OCI-LY7 (cell line): ENCODE measurements at regions not wholly inside any gene's neighbourhood (a gene's known extent, or its start where the extent isn't known, plus 50 kb on each side); places are given as distances from the start of the nearest gene placed in this dataset.

Experiments used
- BruUV-seq: library from RNA; stranded (reverse); fragments of 400-500 nt; replicated peaks from 2 replicates; lab custom pipeline; 2021; lab: Mats Ljungman, UMichigan
- CTCF ChIA-PET: fragments of 300-600 bp; sonication (Branson Sonifier 250); formaldehyde crosslinking; loops from one replicate; lab custom pipeline; 2022; ENCODE audit warnings: antibody characterized with exemption; ENCODE audit not compliant: unreplicated experiment; lab: Charles Lee
- POLR2A ChIA-PET: fragments of 300-600 bp; sonication (Branson Sonifier 250); formaldehyde crosslinking; loops from one replicate; lab custom pipeline; 2022; ENCODE audit warnings: antibody characterized with exemption; lab: Charles Lee
- DNase-seq: peaks from one replicate; pipeline ENCODE4 v3.0.0-alpha.2; 2015; ENCODE audit warnings: low spot score
- H2AFZ ChIP-seq: fragments of 200-600 bp; sonication (generic), shearing (Covaris generic); 2 replicates; pipeline ENCODE4 v1.6.1; 2014; ENCODE audit warnings: mild to moderate bottlenecking, antibody characterized with exemption, low read length, moderate library complexity
- H3K27ac ChIP-seq: fragments of 200-600 bp; sonication (generic); 2 replicates; pipeline ENCODE4 v1.5.1; 2014; ENCODE audit warnings: mixed run types, low read depth, mild to moderate bottlenecking, moderate library complexity, low read length, inconsistent platforms; ENCODE audit not compliant: poor library complexity, severe bottlenecking
- H3K36me3 ChIP-seq: fragments of 200-600 bp; sonication (generic); 2 replicates; pipeline ENCODE4 v1.6.1; 2014; ENCODE audit warnings: mild to moderate bottlenecking, antibody characterized with exemption, low read length, moderate library complexity, mixed read lengths; ENCODE audit not compliant: insufficient read depth
- H3K4me1 ChIP-seq: fragments of 200-600 bp; sonication (generic); 2 replicates; pipeline ENCODE4 v1.5.1; 2014; ENCODE audit warnings: mild to moderate bottlenecking, low read length; ENCODE audit not compliant: insufficient read depth, poor library complexity, severe bottlenecking
- H3K4me2 ChIP-seq: fragments of 200-600 bp; sonication (generic); 2 replicates; pipeline ENCODE4 v1.6.1; 2014; ENCODE audit warnings: mild to moderate bottlenecking, low read length
- H3K4me3 ChIP-seq: fragments of 200-600 bp; sonication (generic); 2 replicates; pipeline ENCODE4 v1.5.1; 2014; ENCODE audit warnings: mild to moderate bottlenecking, low read depth, low read length; ENCODE audit not compliant: poor library complexity, severe bottlenecking
- H3K79me2 ChIP-seq: fragments of 200-600 bp; sonication (generic); 2 replicates; pipeline ENCODE4 v1.6.1; 2016; ENCODE audit warnings: low read depth, mild to moderate bottlenecking, low read length, moderate library complexity, mixed read lengths; ENCODE audit not compliant: insufficient read depth
- H3K9me2 ChIP-seq: fragments of 200-600 bp; sonication (generic); 2 replicates; pipeline ENCODE4 v1.6.1; 2016; ENCODE audit warnings: mild to moderate bottlenecking, low read length, mixed read lengths; ENCODE audit not compliant: insufficient read depth
- H3K9me3 ChIP-seq: fragments of 200-600 bp; sonication (generic); 2 replicates; pipeline ENCODE4 v1.6.1; 2014; ENCODE audit warnings: mild to moderate bottlenecking, mixed run types, low read length, mixed read lengths
- H4K20me1 ChIP-seq: fragments of 200-600 bp; sonication (generic); 2 replicates; pipeline ENCODE4 v1.6.1; 2014; ENCODE audit warnings: mild to moderate bottlenecking, antibody characterized with exemption, low read length, moderate library complexity, mixed read lengths; ENCODE audit not compliant: insufficient read depth
- EZH2phosphoT487 ChIP-seq: fragments of 200-600 bp; sonication (generic); IDR thresholded peaks from 2 replicates; pipeline ENCODE4 v1.6.1; 2018; ENCODE audit warnings: low read depth, borderline replicate concordance, mild to moderate bottlenecking, mixed run types, antibody characterized with exemption, low read length, moderate library complexity, mixed read lengths
- intact Hi-C: fragments of 100-400 bp; cut with micrococcal nuclease; formaldehyde crosslinking; loops from one replicate; pipeline ENCODE4 v1.10.0; 2022; ENCODE audit not compliant: unreplicated experiment
- TF ChIP-seq, protein P1 (sequence below): fragments of 200-600 bp; sonication (generic); conservative IDR thresholded peaks from 2 replicates; pipeline ENCODE4 v1.5.1; 2014; ENCODE audit warnings: mild to moderate bottlenecking, antibody characterized with exemption, low read length, moderate library complexity, mixed read lengths

DNA sequence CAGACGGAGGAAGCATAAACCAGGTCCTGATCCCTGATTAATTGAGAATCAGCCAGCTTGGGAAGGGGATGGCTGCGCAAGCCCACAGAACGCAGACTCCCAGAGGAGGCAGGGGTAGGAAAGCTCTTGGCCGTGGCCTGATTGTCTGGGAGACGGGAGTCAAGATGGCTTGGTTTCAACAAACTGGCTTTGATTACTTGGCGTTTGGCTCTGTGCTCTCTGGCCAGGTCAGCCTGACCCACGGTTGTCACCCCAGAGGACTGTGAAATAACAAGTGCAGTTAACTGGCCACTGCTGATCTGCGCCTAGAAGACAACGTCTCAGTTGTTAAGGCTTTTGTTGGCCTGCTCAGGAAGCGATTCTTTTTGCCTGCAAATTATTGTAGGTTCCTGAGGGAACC, 387.0 kb upstream of the PROK2 start:
- no TSS peak for BruUV-seq
- no peak overlapping the region for H3K4me2 ChIP-seq
- no peak for DNase-seq
- H3K4me3 ChIP-seq = no peak overlapping the region
- H2AFZ ChIP-seq = no peak overlapping the region
- CTCF ChIA-PET = no interaction called here
- no peaks in the 10 kb centered on the region for H3K79me2 ChIP-seq
- no peaks in the 10 kb centered on the region; the same call in 1 of the 2 replicates for H3K36me3 ChIP-seq
- no peak for TF ChIP-seq EZH2phosphoT487
- POLR2A ChIA-PET = interaction anchor here (0.7 to 1.7 kb wide), 3 partner anchors 10 to 92 kb away, joined by 3 to 7 read pairs (median 3); no protein-coding TSS in a partner anchor
- no peaks in the 10 kb centered on the region for H3K9me3 ChIP-seq
- H3K27ac ChIP-seq = no peak overlapping the region
- no peaks in the 10 kb centered on the region for H3K9me2 ChIP-seq
- no peaks in the 10 kb centered on the region for H4K20me1 ChIP-seq
- intact Hi-C loops = loop anchor here (10.0 kb wide), 1 partner anchor 507 kb away; no protein-coding TSS in a partner anchor
- peaks cover 25% of the 10 kb centered on the region for H3K4me1 ChIP-seq

DNA sequence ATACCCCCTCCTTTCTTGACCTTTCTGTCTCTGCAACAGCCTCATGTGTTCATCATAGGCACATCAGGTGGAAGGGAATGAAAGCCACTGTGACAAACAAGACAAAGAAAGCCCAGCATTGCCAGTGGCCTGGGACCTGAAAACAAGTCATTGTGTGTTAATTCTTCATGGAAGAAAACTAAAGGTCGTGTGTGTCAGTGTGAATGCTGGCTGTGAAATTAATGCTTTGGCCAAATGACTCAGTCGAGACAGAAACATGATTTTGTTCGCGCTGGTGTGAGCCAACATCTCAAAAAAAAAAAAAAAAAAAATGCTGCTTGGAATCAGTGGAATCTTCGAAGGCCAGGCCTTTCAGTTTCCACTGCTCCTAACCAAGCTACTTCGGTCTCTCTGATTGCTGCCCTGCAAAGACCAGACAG, 386.5 kb upstream of the PROK2 start:
- DNase-seq = no peak
- H3K27ac ChIP-seq = no peak overlapping the region
- ChIA-PET POLR2A (interaction anchor here (0.7 to 1.7 kb wide), 3 partner anchors 9 to 92 kb away, joined by 3 to 7 read pairs (median 3); no protein-coding TSS in a partner anchor), CTCF (no interaction called here)
- H2AFZ ChIP-seq = no peak overlapping the region
- no peak overlapping the region for H3K4me2 ChIP-seq
- TF ChIP-seq EZH2phosphoT487 = no peak
- TF ChIP-seq, protein P1, sequence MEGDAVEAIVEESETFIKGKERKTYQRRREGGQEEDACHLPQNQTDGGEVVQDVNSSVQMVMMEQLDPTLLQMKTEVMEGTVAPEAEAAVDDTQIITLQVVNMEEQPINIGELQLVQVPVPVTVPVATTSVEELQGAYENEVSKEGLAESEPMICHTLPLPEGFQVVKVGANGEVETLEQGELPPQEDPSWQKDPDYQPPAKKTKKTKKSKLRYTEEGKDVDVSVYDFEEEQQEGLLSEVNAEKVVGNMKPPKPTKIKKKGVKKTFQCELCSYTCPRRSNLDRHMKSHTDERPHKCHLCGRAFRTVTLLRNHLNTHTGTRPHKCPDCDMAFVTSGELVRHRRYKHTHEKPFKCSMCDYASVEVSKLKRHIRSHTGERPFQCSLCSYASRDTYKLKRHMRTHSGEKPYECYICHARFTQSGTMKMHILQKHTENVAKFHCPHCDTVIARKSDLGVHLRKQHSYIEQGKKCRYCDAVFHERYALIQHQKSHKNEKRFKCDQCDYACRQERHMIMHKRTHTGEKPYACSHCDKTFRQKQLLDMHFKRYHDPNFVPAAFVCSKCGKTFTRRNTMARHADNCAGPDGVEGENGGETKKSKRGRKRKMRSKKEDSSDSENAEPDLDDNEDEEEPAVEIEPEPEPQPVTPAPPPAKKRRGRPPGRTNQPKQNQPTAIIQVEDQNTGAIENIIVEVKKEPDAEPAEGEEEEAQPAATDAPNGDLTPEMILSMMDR = no peak
- no peaks in the 10 kb centered on the region for H3K9me2 ChIP-seq
- H3K9me3 ChIP-seq = no peaks in the 10 kb centered on the region
- intact Hi-C loops = loop anchor here (10.0 kb wide), 1 partner anchor 507 kb away; no protein-coding TSS in a partner anchor
- no peaks in the 10 kb centered on the region; the same call in 1 of the 2 replicates for H3K36me3 ChIP-seq
- no peaks in the 10 kb centered on the region for H3K79me2 ChIP-seq
- no peaks in the 10 kb centered on the region for H4K20me1 ChIP-seq
- no peak overlapping the region for H3K4me3 ChIP-seq
- H3K4me1 ChIP-seq = peaks cover 20% of the 10 kb centered on the region
- no TSS peak for BruUV-seq

DNA sequence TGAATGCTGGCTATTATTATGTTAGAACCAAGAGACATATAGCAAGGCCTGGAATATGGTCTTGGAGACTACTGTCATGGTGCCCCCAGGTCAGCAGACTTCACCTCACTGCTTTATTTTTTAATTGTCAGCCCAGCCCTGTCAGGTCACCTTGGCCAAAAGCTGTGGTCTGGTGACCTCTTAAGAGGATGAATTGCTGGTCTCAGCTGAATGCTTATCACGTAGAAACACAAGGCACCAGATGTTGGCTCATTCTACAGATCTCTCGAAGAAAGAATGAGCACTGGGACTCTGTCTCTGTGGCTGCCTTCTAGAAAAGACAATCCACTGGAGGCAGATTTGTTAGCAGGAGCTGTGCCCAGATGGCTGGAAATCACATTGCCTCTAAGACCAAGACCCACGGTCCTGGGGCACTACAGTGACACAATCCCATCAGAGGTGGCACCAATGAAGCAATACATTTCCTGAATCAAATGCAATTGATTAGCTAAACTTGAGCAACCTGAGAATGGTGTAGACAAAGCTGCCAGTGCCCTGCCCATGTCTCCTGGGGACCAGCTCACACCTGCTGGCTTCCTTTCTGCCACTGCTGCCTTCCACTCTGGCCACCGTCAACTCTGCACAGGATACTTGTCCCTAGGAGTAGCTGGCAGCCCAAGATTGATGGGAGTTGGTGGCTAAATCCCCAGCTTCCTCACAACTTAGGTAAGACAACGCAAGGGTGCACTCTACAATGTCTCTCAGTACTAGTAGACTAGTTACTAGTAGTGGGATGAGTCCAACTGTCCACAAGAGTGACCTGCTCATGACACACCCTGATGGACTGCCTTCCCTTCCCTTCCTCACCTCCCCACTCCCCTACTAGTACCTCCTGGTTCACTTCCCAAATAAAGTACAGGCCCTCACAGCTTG, 384.9 kb upstream of the PROK2 start:
- Histone ChIP-seq H3K36me3 (no peaks in the 10 kb centered on the region; the same call in 1 of the 2 replicates), H3K79me2 (no peaks in the 10 kb centered on the region), H3K9me2 (no peaks in the 10 kb centered on the region), H2AFZ (no peak overlapping the region), H3K4me1 (peaks cover 24% of the 10 kb centered on the region), H3K27ac (no peak overlapping the region), H4K20me1 (no peaks in the 10 kb centered on the region), H3K9me3 (no peaks in the 10 kb centered on the region), H3K4me2 (no peak overlapping the region), H3K4me3 (no peak overlapping the region)
- POLR2A ChIA-PET = interaction anchor here (0.9 to 2.2 kb wide), 3 partner anchors 7 to 32 kb away, joined by 3 to 8 read pairs (median 3); no protein-coding TSS in a partner anchor
- no peak for DNase-seq
- TF ChIP-seq EZH2phosphoT487 = no peak
- TF ChIP-seq, protein P1 = no peak
- no TSS peak for BruUV-seq
- CTCF ChIA-PET = no interaction called here
- intact Hi-C loops = loop anchor here (10.0 kb wide), 1 partner anchor 505 kb away; no protein-coding TSS in a partner anchor
